SH-SY5Y (cell line): ENCODE measurements at regions not wholly inside any gene's neighbourhood (a gene's known extent, or its start where the extent isn't known, plus 50 kb on each side); places are given as distances from the start of the nearest gene placed in this dataset.

Experiments used
- GATA2 ChIP-seq: IDR thresholded peaks from 2 replicates; pipeline ENCODE4 v1.6.1; 2011; ENCODE audit warnings: mild to moderate bottlenecking, low read depth, low read length
- GATA3 ChIP-seq: IDR thresholded peaks from 2 replicates; pipeline ENCODE4 v1.6.1; 2011; ENCODE audit warnings: low read depth, mild to moderate bottlenecking, low read length, moderate library complexity

GRCh38 chr3:71978150-71978721 lies 193.3 kb upstream of the PROK2 start:
- TF ChIP-seq GATA2 (0 out of 2 replicates have a peak, but pooled peaks have one; percentile 33), GATA3 (no peak)
